ENCODE measurements at regions not wholly inside any gene's neighbourhood (a gene's known extent, or its start where the extent isn't known, plus 50 kb on each side); places are given as distances from the start of the nearest gene placed in this dataset.
"Not testable (repeated sequence)": the region's sequence is repeated elsewhere in the genome, so short reads cannot be mapped to it uniquely, and the experiment has no call there.

DNA sequence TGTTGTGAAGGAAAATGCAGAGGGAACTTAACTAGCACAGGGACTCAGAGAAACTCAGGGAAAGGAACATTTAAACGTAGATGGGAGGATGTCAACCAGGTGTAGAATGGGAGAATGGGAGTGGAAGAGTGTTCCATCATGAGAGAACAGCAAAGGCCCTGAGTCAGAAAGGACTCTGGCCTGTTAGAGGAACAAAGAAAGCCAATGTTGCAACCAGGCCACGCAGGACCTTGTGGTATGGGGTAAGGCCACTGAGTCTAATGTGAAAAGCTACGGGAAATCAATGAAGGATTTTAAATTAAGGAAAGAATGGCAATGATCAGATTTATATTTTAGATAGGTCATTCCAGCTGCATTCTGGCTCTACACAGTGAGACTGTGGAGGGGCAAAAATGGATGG is 163.9 kb upstream of the NBPF9 start:
- CTCF ChIA-PET; POLR2A ChIA-PET; DNase-seq (ENCODE audit: extremely low spot score): not testable (repeated sequence)

DNA sequence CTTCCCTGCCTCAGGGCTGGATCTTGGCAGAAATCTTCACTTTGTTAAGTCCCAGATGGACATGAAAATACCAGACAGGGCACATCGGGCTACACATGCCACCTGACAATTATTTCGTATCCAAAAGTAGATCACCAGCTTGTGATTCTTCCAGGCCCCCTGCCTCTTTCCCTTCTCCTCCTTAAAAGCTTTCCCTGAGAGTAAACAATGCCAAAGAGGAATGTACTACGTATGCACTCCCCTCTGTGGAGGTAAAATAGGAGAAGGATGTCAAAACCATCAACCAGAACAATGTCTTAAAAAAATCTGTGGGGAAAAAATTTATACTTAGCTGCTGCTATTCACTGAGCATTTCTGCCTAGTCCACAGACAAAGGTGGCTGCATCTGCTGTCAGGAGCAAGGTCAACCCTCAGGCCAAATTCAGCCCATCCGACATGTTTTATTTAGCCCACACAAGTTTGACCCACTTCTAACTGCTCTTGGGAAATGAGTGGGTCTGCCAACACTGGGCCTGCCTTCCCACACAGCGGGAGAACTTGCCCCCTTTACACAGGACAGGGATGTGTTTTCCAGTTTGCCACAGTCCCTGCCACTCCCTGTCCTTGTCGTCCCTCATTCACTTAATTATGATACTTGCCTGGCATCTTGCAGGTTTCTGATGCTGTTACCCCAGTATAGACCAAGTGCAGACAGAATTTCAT is 165.8 kb upstream of the NBPF9 start:
- DNase-seq (ENCODE audit: extremely low spot score); POLR2A ChIA-PET; CTCF ChIA-PET: not testable (repeated sequence)

GRCh38 chr1:149269833-149270232 is 166.5 kb upstream of the NBPF9 start:
- CTCF ChIA-PET; DNase-seq (ENCODE audit: extremely low spot score); POLR2A ChIA-PET: not testable (repeated sequence)

- DNase-seq (ENCODE audit: extremely low spot score); CTCF ChIA-PET; POLR2A ChIA-PET: not testable (repeated sequence)
Measured at GRCh38 chr1:149274493-149274892, 171.1 kb upstream of the NBPF9 start.

DNA sequence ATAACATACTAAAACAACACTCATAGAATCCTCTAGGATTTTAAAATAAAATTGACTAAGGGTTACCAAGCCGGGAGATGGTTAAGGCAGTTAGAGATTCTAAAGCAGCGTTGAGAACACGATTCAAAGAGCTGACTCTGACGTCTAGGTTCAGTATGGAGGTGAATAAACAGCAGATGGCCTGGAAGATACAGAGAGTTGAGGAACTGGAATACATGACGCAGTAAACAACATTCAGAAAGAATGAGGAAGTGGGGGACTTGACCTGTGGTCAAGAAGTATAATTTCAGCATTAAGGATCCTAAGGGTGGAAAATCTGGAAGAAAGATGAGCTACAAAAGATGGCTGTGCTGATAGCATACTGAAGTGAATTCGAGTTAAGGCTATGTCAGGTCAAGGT is 172.5 kb upstream of the NBPF9 start:
- CTCF ChIA-PET; DNase-seq (ENCODE audit: extremely low spot score); POLR2A ChIA-PET: not testable (repeated sequence)

DNA sequence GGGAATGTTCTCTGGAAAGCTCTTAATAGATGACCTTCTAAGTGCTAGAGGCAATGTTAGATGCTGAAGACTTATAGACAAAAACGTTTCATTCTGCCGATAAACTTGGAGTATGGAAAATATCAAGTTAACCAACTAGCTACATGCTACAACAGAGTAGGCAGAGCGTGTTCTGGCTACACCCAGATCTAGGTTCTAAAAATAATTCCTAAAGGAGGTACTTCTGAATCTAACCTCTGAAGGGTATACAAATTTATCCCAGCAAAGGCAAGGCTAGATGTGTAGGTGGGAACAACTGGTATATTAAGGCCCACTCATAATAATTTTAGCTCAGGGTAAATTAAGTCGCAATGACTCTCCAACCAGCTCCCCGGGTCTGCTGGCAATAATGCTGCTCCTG is 173.1 kb upstream of the NBPF9 start:
- CTCF ChIA-PET; POLR2A ChIA-PET; DNase-seq (ENCODE audit: extremely low spot score): not testable (repeated sequence)

DNA sequence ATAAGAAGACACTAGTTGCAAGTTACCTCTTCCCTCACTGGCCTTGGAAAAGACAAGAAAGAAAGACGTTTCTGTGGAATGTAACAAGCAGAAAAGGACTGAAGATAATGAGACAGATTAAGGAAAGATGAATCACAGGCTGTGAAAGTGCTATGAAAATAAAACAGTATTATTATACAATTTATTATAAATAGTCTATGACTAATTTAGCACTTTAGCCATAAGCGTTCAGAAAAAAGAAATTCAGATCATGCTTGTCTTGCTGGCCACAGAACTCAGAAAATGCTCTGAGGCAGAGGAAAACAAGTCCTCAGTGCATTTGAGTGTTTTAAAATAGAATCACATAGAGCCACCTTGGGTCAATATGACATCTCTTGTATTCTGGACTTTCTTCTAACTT is 174.8 kb upstream of the NBPF9 start:
- CTCF ChIA-PET; DNase-seq (ENCODE audit: extremely low spot score); POLR2A ChIA-PET: not testable (repeated sequence)

DNA sequence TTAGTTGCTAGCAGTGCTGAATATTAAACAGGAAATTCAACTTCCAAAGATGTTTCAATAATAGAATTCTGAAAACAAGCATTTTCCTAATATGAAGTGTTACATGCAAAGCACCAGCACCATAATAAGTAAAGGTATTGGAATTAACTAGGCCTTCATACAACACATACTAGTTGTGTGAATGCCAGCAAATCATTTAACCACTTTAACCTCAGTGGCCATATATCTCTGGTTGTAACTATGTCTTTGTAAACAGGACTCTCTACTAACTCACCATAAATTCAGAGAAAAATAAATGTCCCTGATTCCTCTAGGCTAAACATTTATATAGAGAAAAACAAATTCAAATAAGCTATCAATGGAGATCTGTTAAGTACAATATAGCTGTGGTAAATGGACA is 175.7 kb upstream of the NBPF9 start:
- DNase-seq (ENCODE audit: extremely low spot score); POLR2A ChIA-PET; CTCF ChIA-PET: not testable (repeated sequence)

- CTCF ChIA-PET; POLR2A ChIA-PET; DNase-seq (ENCODE audit: extremely low spot score): not testable (repeated sequence)
Measured at GRCh38 chr1:149279512-149279911, 176.2 kb upstream of the NBPF9 start.

DNA sequence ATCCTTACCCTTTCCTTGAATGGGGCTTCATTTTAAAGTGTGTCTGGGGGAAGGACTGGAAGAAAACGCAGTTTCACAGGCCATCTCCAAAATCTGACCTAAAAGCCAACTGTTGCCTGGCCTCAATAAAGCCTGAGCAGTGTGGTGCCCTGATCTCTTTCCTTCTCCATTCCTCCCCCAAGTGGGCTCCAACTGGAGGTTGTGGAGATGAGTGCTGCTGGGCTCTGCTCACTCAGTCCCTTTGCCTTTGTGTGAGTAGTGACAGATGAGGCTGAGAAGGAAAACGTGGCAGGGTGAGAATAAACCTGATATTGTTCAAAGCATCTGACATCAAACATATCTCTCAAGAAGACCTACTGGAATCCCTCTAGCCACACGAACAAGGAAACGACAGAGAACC is 181.4 kb upstream of the NBPF9 start:
- POLR2A ChIA-PET; DNase-seq (ENCODE audit: extremely low spot score); CTCF ChIA-PET: not testable (repeated sequence)

DNA sequence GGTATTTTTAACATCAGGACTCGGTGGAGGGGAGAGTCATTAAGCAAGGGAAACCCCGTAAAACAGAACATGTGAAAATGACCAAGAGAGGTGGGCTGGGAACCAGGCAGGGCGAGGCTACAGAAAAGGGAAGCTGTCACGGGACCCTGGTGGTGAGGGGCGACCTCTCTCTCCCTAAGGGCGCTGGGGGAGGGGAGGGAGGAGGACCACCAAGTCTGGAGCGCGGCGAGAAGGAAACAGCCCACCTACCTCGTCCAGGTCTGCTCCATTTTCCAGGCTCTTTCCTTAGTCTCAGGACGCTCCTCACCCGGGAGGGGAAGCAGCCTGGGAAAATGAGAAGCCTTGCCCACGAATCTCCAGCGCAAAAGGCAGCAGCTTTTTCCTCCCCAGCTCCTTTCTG is 181.9 kb upstream of the NBPF9 start:
- POLR2A ChIA-PET; DNase-seq (ENCODE audit: extremely low spot score); CTCF ChIA-PET: not testable (repeated sequence)

- CTCF ChIA-PET; POLR2A ChIA-PET; DNase-seq (ENCODE audit: extremely low spot score): not testable (repeated sequence)
Measured at GRCh38 chr1:149285638-149286037, 182.3 kb upstream of the NBPF9 start.

- CTCF ChIA-PET, POLR2A ChIA-PET: not testable (repeated sequence)
Measured at GRCh38 chr1:149288580-149288979, 185.2 kb upstream of the NBPF9 start.

GRCh38 chr1:149300478-149301218 is 174.2 kb upstream of the NBPF19 start:
- POLR2A ChIA-PET; CTCF ChIA-PET; DNase-seq (ENCODE audit: extremely low spot score): not testable (repeated sequence)

More at GRCh38 chr1:149288580-149288979, 185.2 kb upstream of the NBPF9 start:
- not testable (repeated sequence) for DNase-seq (ENCODE audit: extremely low spot score)

GRCh38 chr1:149301282-149301681 is 173.6 kb upstream of the NBPF19 start:
- POLR2A ChIA-PET; DNase-seq (ENCODE audit: extremely low spot score); CTCF ChIA-PET: not testable (repeated sequence)

GRCh38 chr1:149304796-149305195 is 170.0 kb upstream of the NBPF19 start:
- DNase-seq (ENCODE audit: extremely low spot score); CTCF ChIA-PET; POLR2A ChIA-PET: not testable (repeated sequence)

- CTCF ChIA-PET; POLR2A ChIA-PET; DNase-seq (ENCODE audit: extremely low spot score): not testable (repeated sequence)
Measured at GRCh38 chr1:149307640-149308039, 167.2 kb upstream of the NBPF19 start.

- POLR2A ChIA-PET; CTCF ChIA-PET; DNase-seq (ENCODE audit: extremely low spot score): not testable (repeated sequence)
Measured at GRCh38 chr1:149314921-149315320, 159.9 kb upstream of the NBPF19 start.

DNA sequence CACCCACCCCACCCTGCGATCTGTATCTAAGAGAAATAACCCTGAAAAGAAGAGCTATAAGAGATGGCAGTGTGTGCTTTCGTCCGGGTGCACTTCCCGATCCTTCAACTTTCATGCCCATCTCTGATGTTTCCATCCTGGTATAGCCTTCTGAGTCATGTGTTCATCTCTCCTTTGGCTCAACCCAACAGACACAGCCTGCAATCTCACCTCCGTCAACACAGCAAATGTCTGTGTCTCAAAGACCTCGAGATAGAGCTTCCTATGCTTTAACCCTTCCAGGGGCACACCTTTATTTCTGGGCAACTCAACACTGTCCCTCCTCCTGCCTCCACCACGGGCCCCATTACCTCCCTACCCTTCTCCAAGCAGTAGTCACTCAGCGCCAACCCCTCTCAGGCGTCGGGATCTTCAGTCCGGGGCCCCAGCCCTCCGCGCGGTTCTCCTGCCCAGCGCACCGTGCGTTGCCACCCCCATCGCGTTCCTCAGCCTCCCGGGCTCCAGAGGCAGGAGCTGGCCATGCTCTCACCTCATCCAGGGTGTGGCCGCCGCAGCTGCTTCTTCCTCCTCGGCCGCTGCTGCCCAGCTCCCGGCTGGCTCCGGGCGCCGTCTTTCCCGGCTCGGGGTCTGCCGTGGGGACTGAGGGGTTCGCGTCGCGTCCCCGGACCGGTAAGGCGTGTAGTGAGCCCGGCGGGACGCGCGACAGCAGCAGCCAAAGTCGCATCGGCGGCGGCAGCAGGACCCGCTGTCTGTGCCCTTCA is 153.7 kb upstream of the NBPF19 start:
- POLR2A ChIA-PET; DNase-seq (ENCODE audit: extremely low spot score); CTCF ChIA-PET: not testable (repeated sequence)
